Astrocyte (in vitro differentiated cells and primary cell): ENCODE measurements at regions not wholly inside any gene's neighbourhood (a gene's known extent, or its start where the extent isn't known, plus 50 kb on each side); places are given as distances from the start of the nearest gene placed in this dataset.

ENCODE experiments used
- EZH2 ChIP-seq: IDR thresholded peaks from 2 replicates; pipeline ENCODE4 v1.6.1; 2012; ENCODE audit warnings: mild to moderate bottlenecking, low read length, inconsistent platforms; ENCODE audit not compliant: insufficient read depth
- TF ChIP-seq, protein P1 (sequence below): IDR thresholded peaks from 2 replicates; pipeline ENCODE4 v1.5.1; 2011; ENCODE audit warnings: low read depth, mild to moderate bottlenecking, inconsistent platforms, low read length, moderate library complexity; ENCODE audit not compliant: insufficient read depth

DNA sequence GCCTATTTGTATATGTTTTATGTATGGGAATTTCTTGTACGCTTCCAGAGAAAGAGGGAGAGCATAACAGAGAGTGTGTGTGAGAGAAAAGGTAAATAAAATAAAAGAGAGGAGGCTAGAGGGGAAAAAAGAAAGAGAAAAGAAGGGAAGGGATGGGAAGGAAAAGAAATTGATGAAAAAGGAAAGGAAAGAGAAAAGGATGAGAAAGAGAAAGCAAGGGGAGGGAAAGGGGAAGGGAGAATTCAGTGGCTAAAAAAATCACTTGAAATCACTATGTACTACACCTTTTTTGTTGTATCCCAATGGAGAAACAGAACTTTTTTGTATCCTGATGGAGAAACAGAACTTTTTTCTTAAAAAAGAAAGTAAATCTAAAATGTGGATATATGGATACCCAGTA lies 165.5 kb upstream of the MBNL1 start:
- TF ChIP-seq, protein P1, sequence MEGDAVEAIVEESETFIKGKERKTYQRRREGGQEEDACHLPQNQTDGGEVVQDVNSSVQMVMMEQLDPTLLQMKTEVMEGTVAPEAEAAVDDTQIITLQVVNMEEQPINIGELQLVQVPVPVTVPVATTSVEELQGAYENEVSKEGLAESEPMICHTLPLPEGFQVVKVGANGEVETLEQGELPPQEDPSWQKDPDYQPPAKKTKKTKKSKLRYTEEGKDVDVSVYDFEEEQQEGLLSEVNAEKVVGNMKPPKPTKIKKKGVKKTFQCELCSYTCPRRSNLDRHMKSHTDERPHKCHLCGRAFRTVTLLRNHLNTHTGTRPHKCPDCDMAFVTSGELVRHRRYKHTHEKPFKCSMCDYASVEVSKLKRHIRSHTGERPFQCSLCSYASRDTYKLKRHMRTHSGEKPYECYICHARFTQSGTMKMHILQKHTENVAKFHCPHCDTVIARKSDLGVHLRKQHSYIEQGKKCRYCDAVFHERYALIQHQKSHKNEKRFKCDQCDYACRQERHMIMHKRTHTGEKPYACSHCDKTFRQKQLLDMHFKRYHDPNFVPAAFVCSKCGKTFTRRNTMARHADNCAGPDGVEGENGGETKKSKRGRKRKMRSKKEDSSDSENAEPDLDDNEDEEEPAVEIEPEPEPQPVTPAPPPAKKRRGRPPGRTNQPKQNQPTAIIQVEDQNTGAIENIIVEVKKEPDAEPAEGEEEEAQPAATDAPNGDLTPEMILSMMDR = no peak
- no peak for TF ChIP-seq EZH2
